Common myeloid progenitor, CD34-positive (primary cell): ENCODE measurements at regions not wholly inside any gene's neighbourhood (a gene's known extent, or its start where the extent isn't known, plus 50 kb on each side); places are given as distances from the start of the nearest gene placed in this dataset.
"Not testable (repeated sequence)": the region's sequence is repeated elsewhere in the genome, so short reads cannot be mapped to it uniquely, and the experiment has no call there.

ENCODE experiments used
- CTCF ChIA-PET: fragments of 350-600 bp; sonication (Branson Sonifier 250); formaldehyde crosslinking; loops from one replicate; lab custom pipeline; 2021; ENCODE audit warnings: antibody characterized with exemption; lab: Charles Lee
- POLR2A ChIA-PET: fragments of 350-600 bp; sonication (Branson Sonifier 250); formaldehyde crosslinking; loops from one replicate; lab custom pipeline; 2021; ENCODE audit warnings: antibody characterized with exemption; lab: Charles Lee
- DNase-seq, 3 donors: peaks; one replicate each; pipeline versions ENCODE4 v3.0.0 to v3.0.0-alpha.2; 2013
- H3K27ac ChIP-seq, 2 experiments: 1 replicate in 1 of 2; 2 replicates in 1 of 2; pipeline ENCODE4 v1.7.0; 2013; ENCODE audit warnings: inconsistent platforms in 2 of 2, low read length in 2 of 2, mild to moderate bottlenecking in 2 of 2, low read depth in 1 of 2, moderate library complexity in 1 of 2; ENCODE audit not compliant: severe bottlenecking in 2 of 2, insufficient read depth in 1 of 2, poor library complexity in 1 of 2
- H3K27me3 ChIP-seq, 5 experiments: replicated peaks in 2 of 5; 1 replicate in 3 of 5; 2 replicates in 2 of 5; pipeline versions ENCODE4 v1.6.1 to v1.7.0; 2013; ENCODE audit warnings: low read length in 4 of 5, mild to moderate bottlenecking in 2 of 5, moderate library complexity in 2 of 5, inconsistent platforms in 1 of 5; ENCODE audit not compliant: insufficient read depth in 5 of 5, control insufficient read depth in 4 of 5
- H3K36me3 ChIP-seq, 4 experiments: 1 replicate in 2 of 4; 2 replicates in 2 of 4; pipeline versions ENCODE4 v1.6.1 to v1.7.0; 2013; ENCODE audit warnings: low read length in 3 of 4, control low read depth in 1 of 4, mild to moderate bottlenecking in 1 of 4; ENCODE audit not compliant: control insufficient read depth in 4 of 4, insufficient read depth in 4 of 4
- H3K4me1 ChIP-seq, 4 experiments: 1 replicate in 3 of 4; 2 replicates in 1 of 4; pipeline versions ENCODE4 v1.6.1 to v1.7.1; 2013; ENCODE audit warnings: low read length in 3 of 4, mild to moderate bottlenecking in 3 of 4, control low read depth in 1 of 4, inconsistent platforms in 1 of 4, moderate library complexity in 1 of 4; ENCODE audit not compliant: control insufficient read depth in 4 of 4, insufficient read depth in 4 of 4; ENCODE audit errors: control extremely low read depth in 1 of 4
- H3K4me3 ChIP-seq, 7 experiments: 1 replicate in 4 of 7; 2 replicates in 3 of 7; pipeline versions ENCODE4 v1.5.1 to v1.7.0; 2013; ENCODE audit warnings: mild to moderate bottlenecking in 7 of 7, low read length in 6 of 7, moderate library complexity in 6 of 7, inconsistent platforms in 2 of 7, low read depth in 2 of 7, control low read depth in 1 of 7; ENCODE audit not compliant: insufficient read depth in 4 of 7, control insufficient read depth in 1 of 7; ENCODE audit errors: extremely low read depth in 1 of 7
- H3K9me3 ChIP-seq, 5 experiments: 1 replicate in 4 of 5; 2 replicates in 1 of 5; pipeline versions ENCODE4 v1.6.1 to v1.7.1; 2013; ENCODE audit warnings: low read length in 4 of 5, mild to moderate bottlenecking in 2 of 5, inconsistent platforms in 1 of 5, low read depth in 1 of 5, moderate library complexity in 1 of 5; ENCODE audit not compliant: control insufficient read depth in 4 of 5, insufficient read depth in 2 of 5; ENCODE audit errors: control extremely low read depth in 1 of 5
- WGBS: methylation state at CpG from one replicate; pipeline ENCODE4 v1.1.5; 2013; ENCODE audit not compliant: insufficient coverage; 5-methylcytosine and 5-hydroxymethylcytosine counted together

GRCh38 chr21:35271344-35272118 lies 222.4 kb upstream of the RUNX1 start:
- WGBS = no CpG with 5 or more reads among the region's 4 CpGs
- H3K36me3 ChIP-seq, CTCF ChIA-PET, H3K4me1 ChIP-seq, H3K9me3 ChIP-seq, H3K27me3 ChIP-seq, H3K4me3 ChIP-seq, H3K27ac ChIP-seq, DNase-seq: not testable (repeated sequence)
- POLR2A ChIA-PET = interaction anchor here (0.7 kb wide), 1 partner anchor 85 kb away, joined by 3 read pairs; no protein-coding TSS in a partner anchor

- POLR2A ChIA-PET = no interaction called here
- WGBS = 97% methylated on average over 4 of the region's 4 CpGs
- Histone ChIP-seq H3K27me3 (no peaks in the 10 kb centered on the region), H3K9me3 (no peaks in the 10 kb centered on the region), H3K36me3 (no peaks in the 10 kb centered on the region), H3K4me3 (no peak overlapping the region), H3K4me1 (no peaks in the 10 kb centered on the region), H3K27ac (no peak overlapping the region)
- no peak for DNase-seq
- CTCF ChIA-PET = no interaction called here
These were observed 219.7 kb upstream of the RUNX1 start for GRCh38 chr21:35268817-35269216.

GRCh38 chr21:35268261-35268660 lies 219.2 kb upstream of the RUNX1 start:
- Histone ChIP-seq H3K4me3 (no peak overlapping the region), H3K36me3 (no peaks in the 10 kb centered on the region), H3K27ac (no peak overlapping the region), H3K9me3 (no peaks in the 10 kb centered on the region), H3K27me3 (no peaks in the 10 kb centered on the region), H3K4me1 (no peaks in the 10 kb centered on the region)
- CTCF ChIA-PET = no interaction called here
- 94% methylated on average over 1 of the region's 1 CpG for WGBS
- DNase-seq = peak in 1 of 3 donors; percentile 1
- POLR2A ChIA-PET = no interaction called here

- Histone ChIP-seq H3K36me3 (no peaks in the 10 kb centered on the region), H3K27ac (no peak overlapping the region), H3K27me3 (no peaks in the 10 kb centered on the region), H3K9me3 (no peaks in the 10 kb centered on the region), H3K4me1 (no peaks in the 10 kb centered on the region), H3K4me3 (no peak overlapping the region)
- no peak for DNase-seq
- POLR2A ChIA-PET = no interaction called here
- CTCF ChIA-PET = no interaction called here
- WGBS = 93% methylated on average over 2 of the region's 3 CpGs
These were observed 217.4 kb upstream of the RUNX1 start for GRCh38 chr21:35266546-35266945.

- Histone ChIP-seq H3K4me1 (no peaks in the 10 kb centered on the region), H3K9me3 (peaks cover 0 to 5% (median 0%) of the 10 kb centered on the region in 5 experiments), H3K36me3 (no peaks in the 10 kb centered on the region), H3K4me3 (no peak overlapping the region), H3K27me3 (no peaks in the 10 kb centered on the region), H3K27ac (no peak overlapping the region)
- DNase-seq = no peak
- CTCF ChIA-PET = interaction anchor here (1.0 kb wide), 1 partner anchor 9 kb away, joined by 3 read pairs; no protein-coding TSS in a partner anchor
- POLR2A ChIA-PET = no interaction called here
- WGBS = 98% methylated on average over 5 of the region's 8 CpGs
These were observed 216.2 kb upstream of the RUNX1 start for GRCh38 chr21:35265170-35265877.

GRCh38 chr21:35259457-35259856 lies 210.4 kb upstream of the RUNX1 start:
- no peaks in the 10 kb centered on the region for H3K4me1 ChIP-seq
- no peak overlapping the region for H3K27ac ChIP-seq
- H3K9me3 ChIP-seq = peaks cover 0 to 5% (median 0%) of the 10 kb centered on the region in 5 experiments
- H3K4me3 ChIP-seq = no peak overlapping the region
- no peaks in the 10 kb centered on the region for H3K27me3 ChIP-seq
- DNase-seq = no peak
- 100% methylated on average over 2 of the region's 2 CpGs for WGBS
- H3K36me3 ChIP-seq = no peaks in the 10 kb centered on the region
- ChIA-PET CTCF (no interaction called here), POLR2A (no interaction called here)

GRCh38 chr21:35258521-35258920 lies 209.4 kb upstream of the RUNX1 start:
- no peak overlapping the region for H3K4me3 ChIP-seq
- H3K36me3 ChIP-seq = no peaks in the 10 kb centered on the region
- no peaks in the 10 kb centered on the region for H3K4me1 ChIP-seq
- no peak for DNase-seq
- peaks cover 0 to 5% (median 0%) of the 10 kb centered on the region in 5 experiments for H3K9me3 ChIP-seq
- H3K27me3 ChIP-seq = no peaks in the 10 kb centered on the region
- ChIA-PET CTCF (no interaction called here), POLR2A (no interaction called here)
- 94% methylated on average over 6 of the region's 6 CpGs for WGBS
- no peak overlapping the region for H3K27ac ChIP-seq
